Mesenchymal stem cell (in vitro differentiated cells and primary cell): ENCODE measurements at regions not wholly inside any gene's neighbourhood (a gene's known extent, or its start where the extent isn't known, plus 50 kb on each side); places are given as distances from the start of the nearest gene placed in this dataset.

ENCODE experiments used
- DNase-seq: peaks from one replicate; pipeline ENCODE4 v3.0.0-alpha.2; 2013
- H2AFZ ChIP-seq: one replicate; pipeline ENCODE4 v1.6.1; 2013; ENCODE audit warnings: low read depth, mild to moderate bottlenecking, control low read depth, inconsistent platforms, low read length, moderate library complexity
- H2AK5ac ChIP-seq: 2 replicates; pipeline ENCODE4 v1.6.1; 2013; ENCODE audit warnings: low read length, moderate library complexity, mild to moderate bottlenecking, inconsistent platforms; ENCODE audit not compliant: severe bottlenecking
- H2BK120ac ChIP-seq: one replicate; pipeline ENCODE4 v1.6.1; 2013; ENCODE audit warnings: low read depth, mild to moderate bottlenecking, inconsistent platforms, low read length, moderate library complexity
- H2BK12ac ChIP-seq, 2 experiments: one replicate each; pipeline ENCODE4 v1.6.1; 2013; ENCODE audit warnings: inconsistent platforms in 2 of 2, low read length in 2 of 2, mild to moderate bottlenecking in 2 of 2, moderate library complexity in 2 of 2, control low read depth in 1 of 2
- H2BK15ac ChIP-seq: one replicate; pipeline ENCODE4 v1.6.1; 2013; ENCODE audit warnings: mild to moderate bottlenecking, low read depth, inconsistent platforms; ENCODE audit not compliant: poor library complexity, severe bottlenecking
- H2BK5ac ChIP-seq: 2 replicates; pipeline ENCODE4 v1.6.1; 2013; ENCODE audit warnings: low read depth, mild to moderate bottlenecking, low read length, control low read depth, inconsistent platforms; ENCODE audit not compliant: poor library complexity, severe bottlenecking
- H3K14ac ChIP-seq, 2 experiments: one replicate each; pipeline ENCODE4 v1.6.1; 2013; ENCODE audit warnings: inconsistent platforms in 2 of 2, low read length in 2 of 2, control low read depth in 1 of 2, mild to moderate bottlenecking in 1 of 2, moderate library complexity in 1 of 2
- H3K18ac ChIP-seq, 2 experiments: one replicate each; pipeline ENCODE4 v1.6.1; 2013; ENCODE audit warnings: inconsistent platforms in 2 of 2, low read length in 2 of 2, control low read depth in 1 of 2, low read depth in 1 of 2, mild to moderate bottlenecking in 1 of 2
- H3K23ac ChIP-seq, 2 experiments: one replicate each; pipeline ENCODE4 v1.6.1; 2013; ENCODE audit warnings: inconsistent platforms in 2 of 2, low read length in 2 of 2, mild to moderate bottlenecking in 2 of 2, moderate library complexity in 2 of 2, control low read depth in 1 of 2
- H3K27ac ChIP-seq: 2 replicates; pipeline ENCODE4 v1.5.1; 2013; ENCODE audit warnings: mild to moderate bottlenecking, moderate library complexity, low read length, control low read depth, inconsistent platforms; ENCODE audit not compliant: poor library complexity, severe bottlenecking
- H3K27me3 ChIP-seq, 2 experiments: 2 replicates each; pipeline versions ENCODE4 v1.6.1 to v1.7.0; 2013; ENCODE audit warnings: low read length in 2 of 2, mild to moderate bottlenecking in 2 of 2, moderate library complexity in 2 of 2, control low read depth in 1 of 2, inconsistent platforms in 1 of 2; ENCODE audit not compliant: control insufficient read depth in 1 of 2, insufficient read depth in 1 of 2
- H3K36me3 ChIP-seq, 2 experiments: 2 replicates each; pipeline versions ENCODE4 v1.6.1 to v1.7.0; 2013; ENCODE audit warnings: low read length in 2 of 2, control low read depth in 1 of 2, inconsistent platforms in 1 of 2, low read depth in 1 of 2, mild to moderate bottlenecking in 1 of 2; ENCODE audit not compliant: insufficient read depth in 2 of 2, control insufficient read depth in 1 of 2
- H3K4ac ChIP-seq, 2 experiments: one replicate each; pipeline ENCODE4 v1.6.1; 2013; ENCODE audit warnings: inconsistent platforms in 2 of 2, low read length in 2 of 2, mild to moderate bottlenecking in 2 of 2, moderate library complexity in 2 of 2, control low read depth in 1 of 2, low read depth in 1 of 2
- H3K4me1 ChIP-seq: 2 replicates; pipeline ENCODE4 v1.6.1; 2013; ENCODE audit warnings: low read depth, low read length, control low read depth; ENCODE audit not compliant: control insufficient read depth, insufficient read depth
- H3K4me2 ChIP-seq: 2 replicates; pipeline ENCODE4 v1.6.1; 2013; ENCODE audit warnings: low read length, mild to moderate bottlenecking, inconsistent platforms; ENCODE audit not compliant: poor library complexity, severe bottlenecking
- H3K4me3 ChIP-seq, 2 experiments: 2 replicates each; pipeline versions ENCODE4 v1.5.1 to v1.7.0; 2013; ENCODE audit warnings: low read length in 2 of 2, mild to moderate bottlenecking in 2 of 2, control low read depth in 1 of 2, low read depth in 1 of 2; ENCODE audit not compliant: insufficient read depth in 1 of 2
- H3K79me1 ChIP-seq: replicated peaks from 2 replicates; pipeline ENCODE4 v1.6.1; 2013; ENCODE audit warnings: mild to moderate bottlenecking, control low read depth, low read length, inconsistent platforms; ENCODE audit not compliant: poor library complexity, severe bottlenecking
- H3K9ac ChIP-seq: 2 replicates; pipeline ENCODE4 v1.7.0; 2013; ENCODE audit warnings: mild to moderate bottlenecking, low read length, moderate library complexity
- H3K9me3 ChIP-seq: 2 replicates; pipeline ENCODE4 v1.7.0; 2013; ENCODE audit warnings: mild to moderate bottlenecking, low read length; ENCODE audit not compliant: control insufficient read depth
- H4K8ac ChIP-seq: one replicate; pipeline ENCODE4 v1.6.1; 2013; ENCODE audit warnings: inconsistent platforms, mild to moderate bottlenecking, low read length, moderate library complexity
- H4K91ac ChIP-seq: one replicate; pipeline ENCODE4 v1.6.1; 2013; ENCODE audit warnings: mild to moderate bottlenecking, low read length, inconsistent platforms
- WGBS: methylation state at CpG from one replicate; pipeline ENCODE4 v1.1.7; 2013; ENCODE audit warnings: mixed read lengths; 5-methylcytosine and 5-hydroxymethylcytosine counted together

DNA sequence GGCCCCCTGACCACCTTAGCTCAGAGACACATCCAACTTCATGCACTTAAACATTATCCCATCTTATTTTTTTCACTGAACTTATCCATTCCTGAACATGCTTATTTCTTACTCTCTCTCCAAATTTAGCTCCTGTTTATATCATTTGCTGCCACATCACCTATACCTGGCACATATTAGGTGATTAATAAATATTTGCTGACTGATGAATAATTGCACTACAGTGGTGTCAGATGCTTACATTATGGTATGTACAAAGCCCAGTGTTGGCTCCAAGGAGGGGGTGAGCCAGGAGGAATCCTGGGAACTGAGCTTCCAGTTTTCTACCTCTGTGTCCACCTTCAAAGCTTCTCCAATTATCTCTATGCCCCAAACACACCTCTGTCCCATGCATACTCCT, 124.0 kb upstream of the PMFBP1 start:
- Histone ChIP-seq H2BK15ac (no peak overlapping the region), H3K9ac (no peak overlapping the region), H3K9me3 (no peaks in the 10 kb centered on the region), H4K91ac (no peak overlapping the region), H3K4me1 (no peaks in the 10 kb centered on the region), H2BK5ac (no peak overlapping the region), H3K14ac (no peak overlapping the region), H2AK5ac (no peak overlapping the region), H4K8ac (no peak overlapping the region), H3K27ac (no peak overlapping the region), H3K4ac (no peak overlapping the region), H3K36me3 (no peaks in the 10 kb centered on the region), H3K27me3 (no peaks in the 10 kb centered on the region), H3K18ac (no peak overlapping the region), H2AFZ (no peak overlapping the region), H3K4me3 (no peak overlapping the region), H3K4me2 (no peak overlapping the region), H2BK12ac (no peak overlapping the region), H3K23ac (no peak overlapping the region), H3K79me1 (no peaks in the 10 kb centered on the region), H2BK120ac (no peak overlapping the region)
- DNase-seq = no peak

DNA sequence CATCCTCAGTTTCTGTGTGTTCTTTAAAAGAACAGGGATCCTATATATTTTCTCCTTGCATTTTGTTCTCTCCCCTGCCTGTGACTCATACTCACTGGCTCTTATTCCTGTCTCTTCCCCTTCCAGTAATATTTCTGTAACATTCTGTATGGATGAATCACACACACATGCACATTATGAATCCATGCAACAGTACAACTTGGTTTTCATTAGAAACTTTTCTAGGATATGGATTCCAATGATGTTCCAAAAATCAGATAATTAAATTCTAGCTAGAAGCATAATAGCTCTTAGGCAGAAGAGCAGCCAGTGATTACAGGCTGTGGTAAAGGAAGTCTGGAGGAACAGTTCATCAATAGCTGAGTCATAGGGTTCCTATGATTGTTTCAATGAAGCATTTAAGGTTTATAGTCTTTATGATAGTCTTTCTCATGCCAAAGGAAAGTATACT, 119.6 kb upstream of the PMFBP1 start:
- Histone ChIP-seq H3K14ac (no peak overlapping the region), H2BK12ac (no peak overlapping the region), H3K4me1 (no peaks in the 10 kb centered on the region), H3K4me3 (peak overlapping the region in 1 of 2 experiments; percentile 31), H3K27me3 (no peaks in the 10 kb centered on the region), H3K4me2 (no peak overlapping the region), H3K23ac (no peak overlapping the region), H2AFZ (no peak overlapping the region), H3K4ac (no peak overlapping the region), H3K27ac (peak overlapping the region; percentile 93), H4K8ac (no peak overlapping the region), H3K79me1 (no peaks in the 10 kb centered on the region), H2BK120ac (no peak overlapping the region), H3K9me3 (no peaks in the 10 kb centered on the region), H3K9ac (peak overlapping the region; percentile 82), H3K18ac (no peak overlapping the region), H2AK5ac (no peak overlapping the region), H4K91ac (no peak overlapping the region), H3K36me3 (no peaks in the 10 kb centered on the region), H2BK5ac (no peak overlapping the region), H2BK15ac (no peak overlapping the region)
- peak; percentile 89 for DNase-seq

DNA sequence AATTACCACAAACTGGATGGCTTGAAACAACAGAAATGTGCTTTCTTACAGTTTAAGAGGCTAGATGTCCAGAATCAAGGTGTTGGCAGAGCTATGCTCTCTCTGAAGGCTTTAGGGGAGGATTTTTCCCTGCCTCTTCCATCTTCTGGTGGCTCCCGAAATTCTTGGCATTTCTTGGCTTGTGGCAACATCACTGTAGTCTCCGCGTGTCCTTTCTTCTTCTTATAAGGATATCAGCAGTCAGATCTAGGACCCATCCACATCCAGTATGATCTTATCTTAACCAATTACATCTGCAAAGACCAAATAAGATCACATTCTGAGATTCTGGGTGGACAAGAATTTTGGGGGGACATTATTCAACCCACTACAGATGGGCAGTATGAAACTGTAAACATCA, 119.2 kb upstream of the PMFBP1 start:
- no peaks in the 10 kb centered on the region for H3K9me3 ChIP-seq
- H3K27me3 ChIP-seq = no peaks in the 10 kb centered on the region
- DNase-seq = no peak
- no peaks in the 10 kb centered on the region for H3K4me1 ChIP-seq
- peak overlapping the region in 1 of 2 experiments; percentile 71 for H3K4ac ChIP-seq
- no peak overlapping the region for H3K23ac ChIP-seq
- peak overlapping the region; percentile 86 for H2BK120ac ChIP-seq
- peak overlapping the region; percentile 82 for H3K9ac ChIP-seq
- peak overlapping the region; percentile 54 to 94 for H3K18ac ChIP-seq
- H3K79me1 ChIP-seq = no peaks in the 10 kb centered on the region
- no peaks in the 10 kb centered on the region for H3K36me3 ChIP-seq
- H2BK12ac ChIP-seq = no peak overlapping the region
- no peak overlapping the region for H2BK15ac ChIP-seq
- H2AK5ac ChIP-seq = peak overlapping the region; percentile 75
- peak overlapping the region; percentile 22 for H2BK5ac ChIP-seq
- peak overlapping the region; percentile 2 for H3K4me2 ChIP-seq
- H4K8ac ChIP-seq = no peak overlapping the region
- no CpG with 5 or more reads among the region's 3 CpGs for WGBS
- H3K4me3 ChIP-seq = peak overlapping the region in 1 of 2 experiments; percentile 31
- H4K91ac ChIP-seq = peak overlapping the region; percentile 25
- peak overlapping the region; percentile 93 for H3K27ac ChIP-seq
- no peak overlapping the region for H3K14ac ChIP-seq
- no peak overlapping the region for H2AFZ ChIP-seq

DNA sequence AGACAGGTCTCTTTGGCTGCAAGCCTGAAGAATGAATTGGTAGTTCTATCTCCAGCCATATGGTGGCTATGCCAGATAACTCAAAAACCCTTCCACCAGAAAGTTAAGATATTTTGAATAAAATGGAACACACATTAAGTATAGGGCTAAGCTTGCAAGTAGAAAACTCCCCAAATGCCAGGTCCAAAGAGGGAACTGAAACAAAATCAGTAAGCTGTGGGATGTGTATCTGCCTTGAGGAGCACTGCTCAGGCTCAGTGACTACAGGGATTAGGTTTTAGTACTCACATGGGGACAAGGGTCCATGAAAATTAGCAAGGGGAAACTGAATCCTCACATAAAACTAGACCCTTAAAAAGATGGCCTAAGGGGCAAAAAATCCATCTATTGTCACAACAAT, 115.7 kb upstream of the PMFBP1 start:
- Histone ChIP-seq H3K14ac (no peak overlapping the region), H2BK5ac (no peak overlapping the region), H4K91ac (no peak overlapping the region), H3K18ac (no peak overlapping the region), H2BK12ac (no peak overlapping the region), H4K8ac (no peak overlapping the region), H2BK120ac (no peak overlapping the region), H2BK15ac (no peak overlapping the region), H3K36me3 (no peaks in the 10 kb centered on the region), H3K27ac (no peak overlapping the region), H3K4me1 (no peaks in the 10 kb centered on the region), H3K4ac (peak overlapping the region in 1 of 2 experiments; percentile 38), H3K9ac (no peak overlapping the region), H2AK5ac (no peak overlapping the region), H3K4me3 (no peak overlapping the region), H3K23ac (no peak overlapping the region), H3K9me3 (no peaks in the 10 kb centered on the region), H3K79me1 (no peaks in the 10 kb centered on the region), H3K27me3 (no peaks in the 10 kb centered on the region), H2AFZ (no peak overlapping the region), H3K4me2 (no peak overlapping the region)
- DNase-seq = no peak
